ENCODE measurements at regions not wholly inside any gene's neighbourhood (a gene's known extent, or its start where the extent isn't known, plus 50 kb on each side); places are given as distances from the start of the nearest gene placed in this dataset.

GRCh38 chr9:16342246-16343020, 528.0 kb downstream of the BNC2 start:
- Mint-ChIP-seq H3K4me3 (ENCODE audit: unreplicated experiment) (no peak overlapping the region), H3K27ac (ENCODE audit: unreplicated experiment) (no peak overlapping the region)
- no peak for TF ChIP-seq CTCF (IDR thresholded peaks at IDR 0.05; ENCODE audit: unreplicated experiment)

GRCh38 chr9:16343249-16344237, 526.9 kb downstream of the BNC2 start:
- no peak for TF ChIP-seq CTCF (IDR thresholded peaks at IDR 0.05; ENCODE audit: unreplicated experiment)
- no peak for DNase-seq (ENCODE audit: low spot score)
- Mint-ChIP-seq H3K4me3 (ENCODE audit: unreplicated experiment) (no peak overlapping the region), H3K27ac (ENCODE audit: unreplicated experiment) (no peak overlapping the region), H3K9me3 (ENCODE audit: unreplicated experiment) (no peaks in the 10 kb centered on the region), H3K4me1 (ENCODE audit: unreplicated experiment) (no peaks in the 10 kb centered on the region), H3K27me3 (ENCODE audit: unreplicated experiment) (no peaks in the 10 kb centered on the region), H3K36me3 (ENCODE audit: low read depth, unreplicated experiment) (no peaks in the 10 kb centered on the region)

More at GRCh38 chr9:16342246-16343020, 528.0 kb downstream of the BNC2 start:
- Mint-ChIP-seq H3K27me3 (ENCODE audit: unreplicated experiment) (no peaks in the 10 kb centered on the region), H3K9me3 (ENCODE audit: unreplicated experiment) (no peaks in the 10 kb centered on the region), H3K4me1 (ENCODE audit: unreplicated experiment) (no peaks in the 10 kb centered on the region), H3K36me3 (ENCODE audit: low read depth, unreplicated experiment) (no peaks in the 10 kb centered on the region)
- DNase-seq (ENCODE audit: low spot score), result no peak

- TF ChIP-seq CTCF (IDR thresholded peaks at IDR 0.05; ENCODE audit: unreplicated experiment), result no peak
- Mint-ChIP-seq H3K27me3 (ENCODE audit: unreplicated experiment) (no peaks in the 10 kb centered on the region), H3K4me1 (ENCODE audit: unreplicated experiment) (no peaks in the 10 kb centered on the region), H3K27ac (ENCODE audit: unreplicated experiment) (no peak overlapping the region), H3K4me3 (ENCODE audit: unreplicated experiment) (no peak overlapping the region), H3K9me3 (ENCODE audit: unreplicated experiment) (no peaks in the 10 kb centered on the region), H3K36me3 (ENCODE audit: low read depth, unreplicated experiment) (no peaks in the 10 kb centered on the region)
- DNase-seq (ENCODE audit: low spot score), result no peak
Observed at GRCh38 chr9:16344343-16344742, 526.1 kb downstream of the BNC2 start.

- Mint-ChIP-seq H3K9me3 (ENCODE audit: unreplicated experiment) (no peaks in the 10 kb centered on the region), H3K4me1 (ENCODE audit: unreplicated experiment) (no peaks in the 10 kb centered on the region)
Observed at GRCh38 chr9:16345902-16346301, 524.6 kb downstream of the BNC2 start.

More at GRCh38 chr9:16345902-16346301, 524.6 kb downstream of the BNC2 start:
- H3K27ac Mint-ChIP-seq (ENCODE audit: unreplicated experiment), result no peak overlapping the region
- H3K27me3 Mint-ChIP-seq (ENCODE audit: unreplicated experiment), result no peaks in the 10 kb centered on the region
- no peak for TF ChIP-seq CTCF (IDR thresholded peaks at IDR 0.05; ENCODE audit: unreplicated experiment)
- DNase-seq (ENCODE audit: low spot score), result no peak
- H3K4me3 Mint-ChIP-seq (ENCODE audit: unreplicated experiment), result no peak overlapping the region
- H3K36me3 Mint-ChIP-seq (ENCODE audit: low read depth, unreplicated experiment), result no peaks in the 10 kb centered on the region

All from endothelial cell (in vitro differentiated cells).